ENCODE measurements at regions not wholly inside any gene's neighbourhood (a gene's known extent, or its start where the extent isn't known, plus 50 kb on each side); places are given as distances from the start of the nearest gene placed in this dataset.

GRCh38 chr6:156313037-156313436 lies 464.1 kb upstream of the ARID1B start:
- no peaks in the 10 kb centered on the region for H3K4me1 ChIP-seq (ENCODE audit: control insufficient read depth in 1 of 2, insufficient read depth in 2 of 2, low read length in 2 of 2)
- H3K36me3 ChIP-seq (ENCODE audit: control insufficient read depth in 1 of 2, insufficient read depth in 2 of 2, low read length in 2 of 2) = no peaks in the 10 kb centered on the region
- H3K9me3 ChIP-seq (ENCODE audit: control insufficient read depth in 1 of 2, low read length in 2 of 2) = no peaks in the 10 kb centered on the region
- no peaks in the 10 kb centered on the region for H3K27me3 ChIP-seq (ENCODE audit: control insufficient read depth in 1 of 2, insufficient read depth in 2 of 2, low read length in 2 of 2)
- no peak overlapping the region for H3K27ac ChIP-seq (ENCODE audit: low read depth, low read length)
- H3K9ac ChIP-seq (ENCODE audit: low read depth in 1 of 2, low read length in 2 of 2) = no peak overlapping the region
- no peak overlapping the region for H3K4me3 ChIP-seq (ENCODE audit: low read depth in 1 of 2, low read length in 2 of 2)

GRCh38 chr6:156311291-156311690 lies 465.9 kb upstream of the ARID1B start:
- Histone ChIP-seq H3K36me3 (ENCODE audit: control insufficient read depth in 1 of 2, insufficient read depth in 2 of 2, low read length in 2 of 2) (no peaks in the 10 kb centered on the region), H3K27me3 (ENCODE audit: control insufficient read depth in 1 of 2, insufficient read depth in 2 of 2, low read length in 2 of 2) (no peaks in the 10 kb centered on the region), H3K4me3 (ENCODE audit: low read depth in 1 of 2, low read length in 2 of 2) (no peak overlapping the region), H3K4me1 (ENCODE audit: control insufficient read depth in 1 of 2, insufficient read depth in 2 of 2, low read length in 2 of 2) (no peaks in the 10 kb centered on the region), H3K27ac (ENCODE audit: low read depth, low read length) (no peak overlapping the region), H3K9me3 (ENCODE audit: control insufficient read depth in 1 of 2, low read length in 2 of 2) (no peaks in the 10 kb centered on the region), H3K9ac (ENCODE audit: low read depth in 1 of 2, low read length in 2 of 2) (no peak overlapping the region)

GRCh38 chr6:156310701-156311100 lies 466.5 kb upstream of the ARID1B start:
- H3K27ac ChIP-seq (ENCODE audit: low read depth, low read length) = no peak overlapping the region
- no peak overlapping the region for H3K4me3 ChIP-seq (ENCODE audit: low read depth in 1 of 2, low read length in 2 of 2)
- H3K9me3 ChIP-seq (ENCODE audit: control insufficient read depth in 1 of 2, low read length in 2 of 2) = no peaks in the 10 kb centered on the region
- no peaks in the 10 kb centered on the region for H3K4me1 ChIP-seq (ENCODE audit: control insufficient read depth in 1 of 2, insufficient read depth in 2 of 2, low read length in 2 of 2)
- no peaks in the 10 kb centered on the region for H3K27me3 ChIP-seq (ENCODE audit: control insufficient read depth in 1 of 2, insufficient read depth in 2 of 2, low read length in 2 of 2)
- H3K36me3 ChIP-seq (ENCODE audit: control insufficient read depth in 1 of 2, insufficient read depth in 2 of 2, low read length in 2 of 2) = no peaks in the 10 kb centered on the region
- H3K9ac ChIP-seq (ENCODE audit: low read depth in 1 of 2, low read length in 2 of 2) = no peak overlapping the region

- Histone ChIP-seq H3K4me1 (ENCODE audit: control insufficient read depth in 1 of 2, insufficient read depth in 2 of 2, low read length in 2 of 2) (no peaks in the 10 kb centered on the region), H3K27me3 (ENCODE audit: control insufficient read depth in 1 of 2, insufficient read depth in 2 of 2, low read length in 2 of 2) (no peaks in the 10 kb centered on the region), H3K27ac (ENCODE audit: low read depth, low read length) (no peak overlapping the region), H3K4me3 (ENCODE audit: low read depth in 1 of 2, low read length in 2 of 2) (no peak overlapping the region), H3K9ac (ENCODE audit: low read depth in 1 of 2, low read length in 2 of 2) (no peak overlapping the region), H3K9me3 (ENCODE audit: control insufficient read depth in 1 of 2, low read length in 2 of 2) (no peaks in the 10 kb centered on the region), H3K36me3 (ENCODE audit: control insufficient read depth in 1 of 2, insufficient read depth in 2 of 2, low read length in 2 of 2) (no peaks in the 10 kb centered on the region)
Measured at GRCh38 chr6:156309017-156309416, 468.2 kb upstream of the ARID1B start.

- H3K36me3 ChIP-seq (ENCODE audit: control insufficient read depth in 1 of 2, insufficient read depth in 2 of 2, low read length in 2 of 2) = no peaks in the 10 kb centered on the region
- H3K4me1 ChIP-seq (ENCODE audit: control insufficient read depth in 1 of 2, insufficient read depth in 2 of 2, low read length in 2 of 2) = no peaks in the 10 kb centered on the region
- H3K27me3 ChIP-seq (ENCODE audit: control insufficient read depth in 1 of 2, insufficient read depth in 2 of 2, low read length in 2 of 2) = no peaks in the 10 kb centered on the region
- no peak overlapping the region for H3K4me3 ChIP-seq (ENCODE audit: low read depth in 1 of 2, low read length in 2 of 2)
- no peak overlapping the region for H3K27ac ChIP-seq (ENCODE audit: low read depth, low read length)
- no peak overlapping the region for H3K9ac ChIP-seq (ENCODE audit: low read depth in 1 of 2, low read length in 2 of 2)
- no peaks in the 10 kb centered on the region for H3K9me3 ChIP-seq (ENCODE audit: control insufficient read depth in 1 of 2, low read length in 2 of 2)
Measured at GRCh38 chr6:156308604-156309003, 468.6 kb upstream of the ARID1B start.

GRCh38 chr6:156306531-156306930 lies 470.6 kb upstream of the ARID1B start:
- Histone ChIP-seq H3K4me3 (ENCODE audit: low read depth in 1 of 2, low read length in 2 of 2) (no peak overlapping the region), H3K27ac (ENCODE audit: low read depth, low read length) (no peak overlapping the region), H3K9me3 (ENCODE audit: control insufficient read depth in 1 of 2, low read length in 2 of 2) (no peaks in the 10 kb centered on the region)

GRCh38 chr6:156283091-156283490 lies 494.1 kb upstream of the ARID1B start:
- no peak overlapping the region for H3K4me3 ChIP-seq (ENCODE audit: low read depth in 1 of 2, low read length in 2 of 2)

More at GRCh38 chr6:156306531-156306930, 470.6 kb upstream of the ARID1B start:
- no peaks in the 10 kb centered on the region for H3K4me1 ChIP-seq (ENCODE audit: control insufficient read depth in 1 of 2, insufficient read depth in 2 of 2, low read length in 2 of 2)
- no peaks in the 10 kb centered on the region for H3K36me3 ChIP-seq (ENCODE audit: control insufficient read depth in 1 of 2, insufficient read depth in 2 of 2, low read length in 2 of 2)
- no peaks in the 10 kb centered on the region for H3K27me3 ChIP-seq (ENCODE audit: control insufficient read depth in 1 of 2, insufficient read depth in 2 of 2, low read length in 2 of 2)
- H3K9ac ChIP-seq (ENCODE audit: low read depth in 1 of 2, low read length in 2 of 2) = no peak overlapping the region

GRCh38 chr6:156282087-156282486 lies 495.1 kb upstream of the ARID1B start:
- no peaks in the 10 kb centered on the region for H3K4me1 ChIP-seq (ENCODE audit: control insufficient read depth in 1 of 2, insufficient read depth in 2 of 2, low read length in 2 of 2)
- H3K27ac ChIP-seq (ENCODE audit: low read depth, low read length) = no peak overlapping the region
- H3K9ac ChIP-seq (ENCODE audit: low read depth in 1 of 2, low read length in 2 of 2) = no peak overlapping the region
- no peaks in the 10 kb centered on the region for H3K27me3 ChIP-seq (ENCODE audit: control insufficient read depth in 1 of 2, insufficient read depth in 2 of 2, low read length in 2 of 2)
- H3K36me3 ChIP-seq (ENCODE audit: control insufficient read depth in 1 of 2, insufficient read depth in 2 of 2, low read length in 2 of 2) = no peaks in the 10 kb centered on the region
- no peak overlapping the region for H3K4me3 ChIP-seq (ENCODE audit: low read depth in 1 of 2, low read length in 2 of 2)
- H3K9me3 ChIP-seq (ENCODE audit: control insufficient read depth in 1 of 2, low read length in 2 of 2) = no peaks in the 10 kb centered on the region

More at GRCh38 chr6:156283091-156283490, 494.1 kb upstream of the ARID1B start:
- Histone ChIP-seq H3K27ac (ENCODE audit: low read depth, low read length) (no peak overlapping the region), H3K9me3 (ENCODE audit: control insufficient read depth in 1 of 2, low read length in 2 of 2) (no peaks in the 10 kb centered on the region), H3K27me3 (ENCODE audit: control insufficient read depth in 1 of 2, insufficient read depth in 2 of 2, low read length in 2 of 2) (no peaks in the 10 kb centered on the region), H3K9ac (ENCODE audit: low read depth in 1 of 2, low read length in 2 of 2) (no peak overlapping the region), H3K36me3 (ENCODE audit: control insufficient read depth in 1 of 2, insufficient read depth in 2 of 2, low read length in 2 of 2) (no peaks in the 10 kb centered on the region), H3K4me1 (ENCODE audit: control insufficient read depth in 1 of 2, insufficient read depth in 2 of 2, low read length in 2 of 2) (no peaks in the 10 kb centered on the region)

- no peaks in the 10 kb centered on the region for H3K27me3 ChIP-seq (ENCODE audit: control insufficient read depth in 1 of 2, insufficient read depth in 2 of 2, low read length in 2 of 2)
- H3K4me1 ChIP-seq (ENCODE audit: control insufficient read depth in 1 of 2, insufficient read depth in 2 of 2, low read length in 2 of 2) = no peaks in the 10 kb centered on the region
- H3K4me3 ChIP-seq (ENCODE audit: low read depth in 1 of 2, low read length in 2 of 2) = no peak overlapping the region
- no peak overlapping the region for H3K9ac ChIP-seq (ENCODE audit: low read depth in 1 of 2, low read length in 2 of 2)
- no peak overlapping the region for H3K27ac ChIP-seq (ENCODE audit: low read depth, low read length)
- no peaks in the 10 kb centered on the region for H3K9me3 ChIP-seq (ENCODE audit: control insufficient read depth in 1 of 2, low read length in 2 of 2)
- no peaks in the 10 kb centered on the region for H3K36me3 ChIP-seq (ENCODE audit: control insufficient read depth in 1 of 2, insufficient read depth in 2 of 2, low read length in 2 of 2)
Measured at GRCh38 chr6:156281266-156281665, 495.9 kb upstream of the ARID1B start.

GRCh38 chr6:156280065-156280464 lies 497.1 kb upstream of the ARID1B start:
- Histone ChIP-seq H3K4me3 (ENCODE audit: low read depth in 1 of 2, low read length in 2 of 2) (no peak overlapping the region), H3K4me1 (ENCODE audit: control insufficient read depth in 1 of 2, insufficient read depth in 2 of 2, low read length in 2 of 2) (no peaks in the 10 kb centered on the region), H3K36me3 (ENCODE audit: control insufficient read depth in 1 of 2, insufficient read depth in 2 of 2, low read length in 2 of 2) (no peaks in the 10 kb centered on the region), H3K9me3 (ENCODE audit: control insufficient read depth in 1 of 2, low read length in 2 of 2) (no peaks in the 10 kb centered on the region), H3K27ac (ENCODE audit: low read depth, low read length) (no peak overlapping the region), H3K27me3 (ENCODE audit: control insufficient read depth in 1 of 2, insufficient read depth in 2 of 2, low read length in 2 of 2) (no peaks in the 10 kb centered on the region), H3K9ac (ENCODE audit: low read depth in 1 of 2, low read length in 2 of 2) (no peak overlapping the region)

All from duodenal mucosa (tissue), 2 donors.